ENCODE measurements at regions not wholly inside any gene's neighbourhood (a gene's known extent, or its start where the extent isn't known, plus 50 kb on each side); places are given as distances from the start of the nearest gene placed in this dataset.

GRCh38 chr15:81948751-81949150, 97.1 kb downstream of the MEX3B start:
- H3K4me1 Mint-ChIP-seq: peaks cover 14 to 18% of the 10 kb centered on the region in 2 experiments
- H3K4me2 ChIP-seq (ENCODE audit: insufficient read depth, insufficient read length, low read length): no peak overlapping the region
- no peak overlapping the region for H2BK5ac ChIP-seq (ENCODE audit: insufficient read length, low read length)
- H2BK15ac ChIP-seq (ENCODE audit: low read depth, low read length): no peak overlapping the region
- H3T11ph ChIP-seq (ENCODE audit: low read length): no peak overlapping the region
- no peak overlapping the region for H3K27ac Mint-ChIP-seq
- no peak overlapping the region for H3K27ac ChIP-seq (ENCODE audit: insufficient read length, low read depth, low read length)
- no peaks in the 10 kb centered on the region for H3K27me3 ChIP-seq (ENCODE audit: insufficient read depth, low read length)
- H3K4ac ChIP-seq (ENCODE audit: low read depth, low read length): no peak overlapping the region
- peaks cover 5% of the 10 kb centered on the region; the same call in 1 of the 2 replicates for H3K4me1 ChIP-seq (ENCODE audit: insufficient read depth, low read length)
- H3K9ac ChIP-seq (ENCODE audit: extremely low read depth, insufficient read length, low read length): no peak overlapping the region
- no peaks in the 10 kb centered on the region for H3K79me1 ChIP-seq (ENCODE audit: insufficient read depth, low read depth, low read length, poor library complexity, severe bottlenecking)
- H4K20me1 ChIP-seq (ENCODE audit: control insufficient read depth, insufficient read depth, insufficient read length): no peaks in the 10 kb centered on the region
- H3K9me3 Mint-ChIP-seq: peaks cover 0 to 3% of the 10 kb centered on the region in 2 experiments; a peak in 1 of 5 replicates
- no peak overlapping the region for H3K56ac ChIP-seq (ENCODE audit: insufficient read length, low read depth, low read length)
- no peaks in the 10 kb centered on the region for H3K79me2 ChIP-seq (ENCODE audit: insufficient read depth, low read length)
- no peak for DNase-seq
- no peak overlapping the region for H4K8ac ChIP-seq (replicated peaks; ENCODE audit: insufficient read length, low read depth, low read length)
- no peak overlapping the region for H3K14ac ChIP-seq (ENCODE audit: insufficient read depth, low read length)
- no peak overlapping the region for H2BK12ac ChIP-seq (ENCODE audit: insufficient read length, low read depth, low read length)
- H3K36me3 Mint-ChIP-seq (ENCODE audit: insufficient read depth in 1 of 3, low read depth in 3 of 3): peaks cover 0 to 12% (median 9%) of the 10 kb centered on the region in 3 experiments; a peak in 4 of 7 replicates
- H2BK20ac ChIP-seq (ENCODE audit: low read depth, low read length, poor library complexity, severe bottlenecking): no peak overlapping the region
- WGBS (ENCODE audit: extremely low coverage, insufficient read length, low lambda C conversion rate): no CpG with 5 or more reads among the region's 11 CpGs
- no peak for TF ChIP-seq CTCF (conservative IDR thresholded peaks at IDR 0.05)
- no peak overlapping the region for H3K23ac ChIP-seq (ENCODE audit: insufficient read length, low read depth, low read length)
- H2BK120ac ChIP-seq (ENCODE audit: low read depth, low read length, poor library complexity, severe bottlenecking): no peak overlapping the region
- no peaks in the 10 kb centered on the region for H3K23me2 ChIP-seq (ENCODE audit: insufficient read length, low read depth, low read length, poor library complexity, severe bottlenecking)
- H3K27me3 Mint-ChIP-seq (ENCODE audit: low read depth): no peaks in the 10 kb centered on the region
- no peak overlapping the region for H2AFZ ChIP-seq (ENCODE audit: low read length)
- H4K91ac ChIP-seq (ENCODE audit: insufficient read length, low read depth, low read length): no peak overlapping the region
- no peaks in the 10 kb centered on the region for H3K9me3 ChIP-seq (ENCODE audit: control insufficient read depth, low read depth, low read length)
- no peak overlapping the region for H2AK5ac ChIP-seq (ENCODE audit: insufficient read length, low read length)
- H3K18ac ChIP-seq (ENCODE audit: insufficient read length, low read depth, low read length): no peak overlapping the region
- H3K4me3 Mint-ChIP-seq: no peak overlapping the region
- no peak overlapping the region for H4K5ac ChIP-seq (ENCODE audit: insufficient read length, low read depth, low read length)

Measured in H9 (cell line).